ENCODE measurements at regions not wholly inside any gene's neighbourhood (a gene's known extent, or its start where the extent isn't known, plus 50 kb on each side); places are given as distances from the start of the nearest gene placed in this dataset.

DNA sequence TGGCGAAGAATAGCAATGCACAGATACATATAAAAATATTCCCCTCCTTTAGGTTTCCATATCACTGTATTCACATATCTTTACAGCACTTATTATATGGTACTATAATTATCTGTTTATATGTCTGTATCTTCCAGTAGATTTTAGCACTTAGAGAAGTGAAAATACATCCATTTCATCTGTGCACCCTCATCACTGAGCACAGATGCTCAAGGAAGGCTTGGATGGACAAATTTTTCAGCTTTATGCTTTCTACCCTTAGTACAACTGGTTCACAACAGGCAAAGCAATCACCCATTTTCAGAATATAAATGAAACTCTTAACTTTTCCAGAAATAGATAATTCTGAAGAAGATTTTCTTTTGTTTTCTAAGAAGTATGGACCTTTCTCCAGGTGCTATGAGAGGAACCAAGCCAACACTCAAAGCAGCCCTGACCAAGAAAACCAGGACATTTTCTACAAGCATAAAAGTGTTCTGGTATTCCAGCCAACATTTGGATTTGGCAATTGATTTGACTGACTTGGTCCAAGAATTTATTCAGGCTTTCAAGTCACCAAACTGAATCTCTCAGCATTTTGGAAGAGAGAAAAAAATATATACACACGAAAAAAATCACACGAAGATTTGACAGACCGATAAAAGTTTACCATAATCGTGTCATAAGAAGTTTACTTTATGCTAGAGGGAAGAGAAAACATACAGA, 170.2 kb upstream of the CD180 start:
- no peak for DNase-seq (ENCODE audit: low spot score)

DNA sequence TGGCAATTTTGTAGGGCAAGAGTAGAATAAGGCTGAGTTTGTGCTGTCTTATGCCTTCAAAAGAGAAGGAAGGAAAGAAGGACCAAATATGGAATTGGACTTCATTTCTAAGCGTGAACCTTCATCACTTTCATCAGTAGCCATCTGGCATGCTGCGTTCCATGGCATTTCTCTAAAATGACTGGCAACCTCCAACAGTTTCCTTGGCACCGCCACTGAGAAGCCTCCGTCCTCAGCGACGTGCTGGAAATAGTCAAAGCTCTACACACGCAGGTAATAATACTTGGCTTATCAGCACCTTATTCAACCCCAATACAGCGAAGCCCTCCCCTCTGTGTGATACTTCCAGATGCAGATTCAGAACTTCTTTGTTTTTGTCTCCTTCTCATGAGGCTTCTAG, 169.7 kb upstream of the CD180 start:
- no peak for DNase-seq (ENCODE audit: low spot score)

DNA sequence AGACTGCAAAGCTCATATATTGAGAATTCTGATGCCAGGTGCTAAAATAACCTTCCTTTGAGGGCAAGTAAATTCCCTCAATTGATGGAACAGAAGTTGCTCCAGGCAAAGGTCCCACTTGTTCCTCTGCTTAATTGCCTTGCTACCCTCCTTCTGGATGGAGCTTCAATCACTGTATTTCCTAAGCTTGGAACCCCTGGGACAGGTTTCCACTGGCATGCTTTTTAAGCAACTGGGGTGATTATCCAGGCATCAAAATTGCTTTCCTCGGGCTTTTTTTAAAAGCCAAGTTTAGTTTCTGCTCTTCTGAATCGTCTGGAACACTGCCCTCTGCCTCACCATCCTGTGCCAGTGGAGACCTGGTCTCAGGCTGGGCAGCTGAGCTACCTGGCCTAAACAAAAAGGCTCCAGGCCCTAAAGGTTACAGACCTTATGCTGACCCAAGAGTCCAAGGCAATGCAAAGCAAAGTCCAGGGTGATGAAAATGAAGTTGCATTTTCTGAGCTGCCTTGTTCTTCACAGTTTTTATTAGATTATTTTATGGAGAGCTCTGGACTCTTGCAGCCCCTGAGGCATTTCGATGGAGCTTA, 167.9 kb upstream of the CD180 start:
- no peak for DNase-seq (ENCODE audit: low spot score)

DNA sequence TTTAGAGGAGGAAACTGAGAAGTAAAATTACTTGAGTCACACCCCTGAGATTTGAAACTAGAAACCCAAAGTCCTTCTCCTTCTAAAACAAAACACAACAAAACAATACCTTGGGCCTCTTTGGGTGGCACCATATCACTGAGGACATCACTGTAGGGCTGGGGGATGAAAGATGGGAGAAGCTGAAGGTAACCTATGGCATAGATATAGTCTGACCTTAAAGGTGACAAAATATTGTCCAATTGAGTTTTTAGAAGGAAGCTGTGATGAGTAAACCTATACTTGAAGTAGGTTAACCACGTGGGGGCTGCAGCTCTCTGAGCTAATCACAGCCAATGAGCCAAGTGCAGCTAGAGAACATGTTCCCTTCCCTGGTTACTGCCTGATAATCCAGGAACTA, 167.4 kb upstream of the CD180 start:
- no peak for DNase-seq (ENCODE audit: low spot score)

DNA sequence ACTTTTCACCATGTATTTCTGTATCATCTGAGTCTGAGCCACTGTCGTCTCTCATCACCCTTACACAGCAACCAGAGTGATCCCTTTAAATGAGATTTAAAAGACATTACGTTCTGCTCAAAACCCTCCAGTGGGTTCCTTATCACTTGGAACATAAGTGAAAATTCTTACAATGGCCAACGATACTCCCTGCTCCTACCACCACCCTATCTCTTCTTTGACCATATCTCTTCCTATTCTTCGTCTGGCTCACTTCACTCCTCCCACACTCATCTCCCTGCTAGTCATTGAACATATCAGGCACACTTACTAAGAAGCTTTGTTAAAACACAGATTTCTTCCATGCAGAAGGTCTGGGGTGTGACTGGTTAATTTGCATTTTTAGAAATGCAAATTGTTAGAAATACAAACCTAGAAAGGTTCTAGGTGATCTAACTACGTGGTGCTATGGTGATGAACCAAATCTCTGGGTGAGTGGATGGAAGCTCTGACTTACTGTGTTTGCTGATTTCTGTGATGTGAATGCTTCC, 166.6 kb upstream of the CD180 start:
- DNase-seq (ENCODE audit: low spot score): no peak

DNA sequence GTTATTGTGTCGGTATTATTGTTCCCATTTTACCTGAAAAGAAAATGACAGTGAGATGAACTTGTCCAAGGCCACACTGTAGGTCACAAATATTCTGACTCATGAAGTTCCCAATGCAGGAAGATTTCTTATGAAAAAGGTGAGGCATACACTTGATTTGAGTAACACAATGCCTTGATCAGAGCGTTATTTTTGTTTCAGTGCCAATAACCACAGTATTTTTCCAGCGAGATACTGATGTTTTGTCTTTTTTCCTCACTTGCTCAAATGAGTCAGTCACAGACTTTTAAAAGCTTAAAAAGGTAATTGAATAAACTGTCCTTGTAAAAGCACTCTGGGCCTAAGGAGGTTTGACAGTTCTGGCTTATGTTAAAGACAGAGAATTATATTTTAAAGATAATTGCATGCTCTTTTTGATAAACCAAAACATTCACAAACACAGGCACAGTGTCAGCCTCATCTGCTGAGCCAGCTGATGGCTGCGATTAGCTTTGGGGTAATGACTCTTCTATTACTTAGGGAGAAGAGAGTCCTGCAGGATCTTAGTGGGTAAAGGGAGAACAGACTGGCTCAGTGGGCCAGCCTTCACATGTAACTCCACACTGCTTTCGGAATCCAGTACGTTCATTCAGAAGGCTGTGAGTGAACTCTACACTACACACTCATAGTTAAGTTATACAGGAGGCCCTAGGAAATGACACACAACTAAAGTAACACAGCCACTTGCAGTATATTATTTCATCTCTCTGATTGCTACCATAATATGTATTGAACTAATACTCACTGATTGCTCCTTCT, 165.5 kb upstream of the CD180 start:
- DNase-seq (ENCODE audit: low spot score): no peak

DNA sequence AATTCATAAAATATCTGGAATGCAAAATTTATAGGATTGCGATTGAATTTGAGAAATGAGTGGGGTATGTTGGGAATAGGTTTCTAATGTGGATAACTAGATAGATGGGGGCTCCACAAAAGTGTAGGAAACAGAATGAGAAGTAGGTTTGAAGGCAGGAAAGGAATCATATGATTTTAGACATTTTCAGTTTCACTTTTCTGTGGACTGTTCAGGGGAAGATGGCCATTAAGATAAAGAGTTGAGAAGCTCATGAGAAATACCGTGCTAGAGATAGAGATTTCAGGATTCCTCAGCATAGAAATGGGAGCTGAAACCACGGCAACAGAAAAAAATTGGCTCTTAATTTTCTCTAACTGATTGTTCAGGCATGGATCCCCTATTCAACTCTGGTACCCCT, 163.4 kb upstream of the CD180 start:
- no peak for DNase-seq (ENCODE audit: low spot score)

DNA sequence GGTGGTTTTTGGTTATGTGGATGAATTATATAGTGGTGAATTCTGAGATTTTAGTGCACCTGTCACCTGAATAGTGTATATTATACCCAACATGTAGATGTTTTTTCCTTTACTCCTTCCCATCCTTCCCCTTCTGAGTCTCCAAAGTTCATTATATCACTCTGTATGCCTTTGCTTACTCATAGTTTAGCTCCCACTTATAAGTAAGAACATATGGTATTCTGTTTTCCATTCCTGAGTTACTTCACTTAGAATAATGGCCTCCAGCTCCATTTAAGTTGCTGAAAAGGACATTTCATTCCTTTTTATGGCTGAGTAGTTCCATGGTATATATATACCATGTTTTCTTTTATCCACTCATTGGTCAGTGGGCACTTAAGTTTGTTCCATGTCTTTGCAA, 161.6 kb upstream of the CD180 start:
- no peak for DNase-seq (ENCODE audit: low spot score)

DNA sequence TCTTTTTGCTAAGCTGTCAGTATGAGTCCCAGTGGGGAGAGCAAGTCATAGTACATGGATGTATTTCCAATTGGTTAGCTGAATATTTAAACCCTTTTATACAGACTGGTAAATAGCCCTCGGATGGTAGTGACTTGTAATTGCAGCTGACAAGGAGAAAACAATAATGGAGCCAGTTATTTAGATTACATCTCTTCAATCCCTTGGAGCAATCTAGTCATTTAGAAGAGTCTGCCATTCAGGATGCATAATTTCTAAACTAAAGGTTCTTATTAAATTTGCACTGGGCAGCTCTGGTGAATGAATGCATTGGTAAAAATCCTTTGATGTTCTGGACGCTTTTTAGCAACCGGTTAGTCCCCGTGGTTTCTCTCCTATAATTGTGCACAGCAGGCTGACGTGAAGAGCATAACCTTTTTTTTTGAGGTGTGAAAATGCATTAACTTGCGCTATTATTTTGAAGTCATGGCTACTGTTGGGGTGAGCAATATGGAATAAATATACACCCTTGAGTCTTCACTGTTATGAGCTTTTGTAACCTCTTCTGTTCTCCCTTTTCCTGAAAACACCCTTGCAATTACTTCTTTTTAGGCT, 158.6 kb upstream of the CD180 start:
- DNase-seq (ENCODE audit: low spot score): no peak

DNA sequence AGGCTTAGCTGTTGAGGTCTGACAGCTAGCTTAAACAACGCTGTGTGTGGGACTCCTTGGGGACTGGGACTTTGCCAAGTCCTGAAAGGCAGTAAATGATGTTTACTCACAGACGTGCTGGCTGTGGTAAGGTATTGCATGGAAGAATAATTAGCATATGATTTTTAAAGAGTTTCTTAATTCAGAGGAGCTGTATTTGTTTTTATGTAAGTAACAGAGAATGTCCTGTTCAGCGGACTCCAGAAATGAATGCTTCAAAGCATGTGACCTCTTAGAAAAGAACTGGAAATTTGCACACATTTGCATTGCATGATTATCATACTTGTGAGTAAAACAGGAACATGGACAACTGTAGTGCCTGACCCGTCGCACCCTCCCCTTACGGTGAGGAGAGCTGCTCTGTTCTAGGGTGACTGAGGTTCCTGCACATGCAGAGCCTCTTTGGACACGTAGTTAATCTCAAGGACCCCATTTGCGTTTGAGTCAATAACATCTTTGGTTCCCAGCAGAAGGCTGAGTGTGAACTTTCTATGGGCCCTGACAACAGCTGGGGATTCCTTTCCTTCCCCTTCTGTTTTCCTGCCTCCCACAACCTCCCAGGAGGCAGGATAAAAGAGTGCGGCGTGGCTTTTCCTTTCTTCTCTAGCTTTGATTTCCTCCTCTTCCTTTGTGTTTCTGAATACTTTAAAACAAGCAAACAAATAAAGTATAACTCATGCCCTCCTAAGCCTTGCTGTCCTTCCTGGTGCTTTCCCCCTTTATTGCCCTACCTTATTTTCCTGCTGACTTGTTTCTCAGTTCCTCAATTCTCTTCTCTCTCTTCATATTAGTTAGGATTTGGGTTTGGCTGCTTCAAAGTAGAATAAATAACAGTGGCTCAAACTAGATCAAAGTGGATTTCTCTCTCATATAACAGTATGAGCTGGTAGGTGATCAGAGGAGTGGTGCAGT, 157.2 kb upstream of the CD180 start:
- DNase-seq (ENCODE audit: low spot score): no peak

DNA sequence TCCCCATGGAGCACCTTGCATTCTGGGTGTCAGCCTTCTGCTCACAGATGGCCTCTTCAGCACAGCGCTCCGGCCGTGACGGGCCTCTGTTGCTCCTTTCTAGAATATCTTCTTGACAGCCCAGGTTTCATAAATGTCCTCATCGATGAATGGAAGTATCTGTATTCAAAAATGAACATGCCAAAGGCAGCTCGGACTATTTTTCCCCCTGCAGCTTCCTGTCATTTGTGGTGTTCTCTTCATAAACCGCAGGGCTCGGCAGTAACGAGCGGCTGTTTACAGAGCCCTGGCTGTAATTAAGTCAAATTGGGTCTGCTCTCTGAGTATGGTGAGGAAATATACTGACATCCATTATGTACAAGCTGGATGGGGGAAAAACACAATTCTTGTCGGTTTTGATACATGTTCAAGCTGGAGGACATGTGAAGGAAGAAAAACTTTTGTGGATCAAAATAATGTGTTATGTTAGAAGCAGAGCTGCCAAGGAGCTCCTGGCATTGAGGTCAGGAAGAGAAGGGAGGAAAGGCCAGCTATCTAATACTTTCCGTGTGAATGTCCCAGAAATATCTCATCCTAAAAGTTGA, 154.1 kb upstream of the CD180 start:
- DNase-seq (ENCODE audit: low spot score): peak; percentile 20

DNA sequence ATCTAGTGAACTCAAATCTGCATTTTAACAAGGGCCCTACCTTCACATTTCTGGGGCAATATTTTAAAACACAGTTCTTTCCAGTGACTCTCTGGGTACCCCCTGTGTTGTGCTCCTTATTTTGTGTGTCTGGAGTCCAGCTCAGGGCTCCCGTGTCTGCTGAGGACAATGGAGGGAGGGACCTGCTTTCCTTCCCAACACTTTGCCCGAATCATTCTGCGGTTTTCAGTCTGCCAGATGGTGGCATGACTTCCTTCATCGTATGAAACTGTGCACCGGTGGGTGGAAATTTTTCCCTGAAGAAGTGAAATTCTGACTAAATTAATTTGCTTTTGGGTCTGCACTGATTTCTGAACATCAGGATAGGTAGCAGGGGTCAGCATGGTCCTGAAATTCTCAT, 153.6 kb upstream of the CD180 start:
- no peak for DNase-seq (ENCODE audit: low spot score)

DNA sequence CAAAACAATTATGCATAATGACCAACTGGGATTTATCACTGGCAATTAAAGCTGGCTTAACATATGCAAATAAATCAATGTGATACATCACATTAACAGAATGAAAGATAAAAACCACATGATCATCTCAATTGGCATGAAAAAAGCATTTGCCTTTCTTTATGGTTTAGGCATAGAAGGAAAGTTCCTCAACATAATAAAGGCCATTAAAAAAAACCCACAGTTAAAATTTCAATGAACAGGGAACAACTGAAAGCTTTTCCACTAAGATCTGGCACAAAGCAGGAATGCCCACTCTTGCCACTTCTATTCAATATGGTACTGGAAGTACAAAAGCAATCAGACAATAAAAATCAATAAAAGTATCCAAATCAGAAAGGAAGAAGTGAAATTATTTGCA, 151.2 kb upstream of the CD180 start:
- DNase-seq (ENCODE audit: low spot score): no peak

DNA sequence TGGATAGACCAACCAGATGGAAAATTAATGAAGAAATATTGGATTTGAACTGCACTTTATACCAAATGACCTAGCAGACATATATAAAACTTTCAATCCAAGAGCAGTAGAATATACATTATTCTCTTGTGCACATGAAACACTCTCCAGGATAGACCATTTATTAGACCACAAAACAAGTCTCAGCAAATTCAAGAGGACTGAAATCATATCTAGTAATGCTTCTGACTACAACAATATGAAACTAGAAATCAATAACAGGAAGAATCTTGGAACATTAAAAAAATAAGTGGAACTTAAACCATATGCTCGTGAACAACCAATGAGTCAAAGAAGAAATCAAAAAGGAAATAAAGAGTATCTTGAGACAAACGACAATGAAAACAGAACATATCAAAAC, 150.0 kb upstream of the CD180 start:
- no peak for DNase-seq (ENCODE audit: low spot score)

DNA sequence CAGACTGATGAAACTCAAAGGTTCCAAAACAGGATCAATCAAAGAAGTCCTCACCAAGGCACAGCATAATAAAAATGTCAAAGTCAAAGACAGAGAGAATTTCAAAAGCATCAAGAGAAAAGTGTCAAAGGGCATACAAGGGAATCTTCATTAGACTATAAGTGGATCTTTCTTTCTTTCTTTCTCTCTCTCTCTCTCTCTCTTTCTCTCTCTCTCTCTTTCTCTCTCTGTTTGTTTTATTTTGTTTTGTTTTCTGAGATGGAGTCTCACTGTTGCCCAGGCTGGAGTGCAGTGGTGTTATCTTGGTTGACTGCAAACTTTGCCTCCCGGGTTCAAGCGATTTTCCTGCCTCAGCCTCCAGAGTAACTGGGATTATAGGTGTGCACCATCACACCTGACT, 148.3 kb upstream of the CD180 start:
- DNase-seq (ENCODE audit: low spot score): no peak

DNA sequence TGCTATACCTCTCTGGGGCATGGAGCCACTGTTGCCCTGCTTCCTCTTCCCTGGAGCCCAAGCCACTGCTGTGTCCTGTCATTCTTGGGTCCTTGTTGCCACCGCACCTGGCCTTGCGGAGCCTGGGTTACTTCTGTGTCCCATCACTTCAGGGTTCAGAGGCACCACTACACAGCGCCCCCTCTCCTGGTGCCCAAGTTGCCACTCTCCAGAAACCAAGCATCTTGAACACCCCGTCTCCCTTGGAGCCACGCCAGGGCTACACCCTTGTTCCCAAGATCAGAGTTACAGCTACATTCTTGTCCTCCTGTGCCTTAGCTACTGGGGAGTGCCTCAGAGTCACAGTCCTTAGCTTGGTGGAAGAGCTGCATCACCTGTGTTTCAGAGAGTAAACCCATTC, 147.2 kb upstream of the CD180 start:
- no peak for DNase-seq (ENCODE audit: low spot score)

DNA sequence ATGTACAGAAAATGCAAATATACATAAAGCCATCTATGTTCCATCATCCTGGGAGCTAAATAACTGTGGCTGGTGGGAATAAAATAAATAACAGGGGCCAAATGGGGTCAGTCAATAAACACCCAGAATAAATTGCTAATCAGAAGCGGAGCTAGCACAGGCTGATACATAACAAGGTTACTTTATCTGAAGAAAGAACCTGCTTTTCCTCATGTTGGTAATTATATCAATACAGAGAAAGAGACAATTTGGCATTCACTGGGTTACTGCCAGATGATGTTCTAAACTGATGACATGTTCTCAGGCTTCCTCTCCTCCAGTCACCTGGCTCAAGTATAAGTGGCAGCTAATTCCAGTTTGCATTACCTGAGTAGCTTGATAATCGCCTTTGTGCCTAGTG, 144.9 kb upstream of the CD180 start:
- no peak for DNase-seq (ENCODE audit: low spot score)

DNA sequence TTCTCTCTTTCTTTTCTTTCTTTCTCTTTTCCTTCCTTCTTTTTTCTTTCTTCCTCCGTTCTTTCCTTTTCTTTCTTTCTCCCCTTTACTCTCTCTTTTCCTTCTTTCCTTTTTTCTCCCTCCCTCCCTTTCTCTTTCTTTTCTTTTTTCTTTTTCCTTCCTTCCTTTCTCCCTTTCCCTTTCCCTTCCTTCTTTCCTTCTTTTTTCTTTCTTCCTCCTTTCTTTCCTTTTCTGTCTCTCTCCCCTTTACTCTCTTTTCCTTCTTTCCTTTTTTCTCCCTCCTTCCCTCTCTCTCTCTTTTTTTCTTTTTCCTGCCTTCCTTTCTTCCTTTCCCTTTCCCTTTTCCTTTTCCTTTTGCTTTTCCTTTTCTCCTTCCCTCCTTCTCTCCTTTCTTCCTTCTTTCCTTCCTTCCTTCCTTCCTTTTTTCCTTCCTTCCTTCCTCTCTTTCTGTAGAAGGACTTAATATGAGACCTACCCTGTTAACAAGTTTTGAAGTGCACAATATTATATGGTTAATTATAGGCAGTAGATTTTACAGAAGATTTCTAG, 142.7 kb upstream of the CD180 start:
- no peak for DNase-seq (ENCODE audit: low spot score)

DNA sequence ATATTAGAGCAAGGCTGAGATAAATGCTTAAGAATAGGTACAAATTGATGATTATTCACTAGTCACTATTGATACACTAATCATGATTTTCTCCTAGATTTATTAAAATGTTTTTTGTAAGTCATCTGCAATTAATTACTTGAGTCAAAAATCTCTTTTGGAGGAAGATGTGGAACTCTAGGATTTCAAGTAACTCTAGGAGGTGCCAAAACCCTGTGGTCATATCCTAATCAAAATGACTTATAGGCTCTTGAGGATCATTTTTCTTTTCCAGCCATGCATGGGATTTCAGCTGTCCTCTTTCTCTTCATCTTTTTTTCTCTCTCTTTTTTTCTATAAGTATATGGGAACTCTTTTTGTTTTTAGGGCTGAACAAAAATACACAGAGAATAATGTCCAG, 141.8 kb upstream of the CD180 start:
- no peak for DNase-seq (ENCODE audit: low spot score)

DNA sequence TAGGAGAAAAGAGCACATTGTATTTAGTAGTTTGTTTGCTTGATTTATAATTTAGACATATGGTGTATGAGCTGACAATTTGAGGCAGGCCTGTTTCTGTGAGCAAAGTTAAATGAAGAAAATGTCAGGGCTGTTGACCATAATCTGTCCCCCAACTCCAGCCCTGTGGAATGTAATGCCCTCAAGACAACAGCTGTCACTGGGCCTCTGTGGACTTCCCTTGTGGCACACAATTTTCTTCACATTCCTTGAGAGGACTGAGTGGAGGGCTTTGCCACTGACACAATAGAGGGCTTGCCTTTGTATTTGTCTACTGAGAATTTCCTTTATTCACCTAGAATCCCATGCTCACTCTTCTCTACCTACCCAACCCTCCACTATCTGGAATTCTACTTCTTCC, 141.2 kb upstream of the CD180 start:
- no peak for DNase-seq (ENCODE audit: low spot score)

DNA sequence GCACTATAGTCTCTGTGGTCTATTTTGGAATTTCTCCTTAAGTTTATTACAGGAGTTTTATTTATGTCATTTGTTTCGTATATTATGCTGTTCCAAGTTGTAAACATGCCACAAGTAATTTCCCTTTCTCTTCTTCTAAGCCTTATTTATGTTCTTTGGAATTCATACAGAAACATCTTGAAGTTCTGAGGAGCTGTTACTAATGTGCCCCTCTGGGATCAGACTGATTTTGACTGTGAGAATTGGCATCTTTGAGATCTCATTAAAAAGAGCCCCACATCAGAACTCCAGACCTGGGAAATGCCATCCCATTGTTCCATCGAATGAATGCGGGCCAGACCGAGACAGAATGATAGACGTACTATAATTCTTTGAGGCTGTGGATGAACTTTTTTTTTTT, 138.8 kb upstream of the CD180 start:
- no peak for DNase-seq (ENCODE audit: low spot score)

Data from CD4-positive, alpha-beta T cell treated with Interleukin-6 at 100 ng/mL for 8 hours (primary cell).